Spleen (tissue), 11 donors: ENCODE measurements at regions not wholly inside any gene's neighbourhood (a gene's known extent, or its start where the extent isn't known, plus 50 kb on each side); places are given as distances from the start of the nearest gene placed in this dataset.

Experiments
- DNase-seq: peaks from one replicate; pipeline ENCODE4 v3.0.0-alpha.2; 2020
- H3K27ac ChIP-seq, 8 donors: fragments of 200-600 bp; sonication (generic) in 7 of 8; 1 replicate in 4 of 8; 2 replicates in 4 of 8; pipeline versions ENCODE4 v1.5.0 to v1.8.0; 2016 to 2021; ENCODE audit warnings: inconsistent platforms in 4 of 8, mild to moderate bottlenecking in 4 of 8, moderate library complexity in 1 of 8
- H3K27me3 ChIP-seq, 7 donors: fragments of 200-600 bp; sonication (generic) in 6 of 7; replicated peaks in 1 of 7; 1 replicate in 4 of 7; 2 replicates in 3 of 7; pipeline versions ENCODE4 v1.5.0 to v1.8.0; 2016 to 2021; ENCODE audit warnings: inconsistent platforms in 3 of 7, mild to moderate bottlenecking in 1 of 7
- H3K36me3 ChIP-seq, 6 donors: fragments of 200-600 bp; sonication (generic) in 5 of 6; 1 replicate in 4 of 6; 2 replicates in 2 of 6; pipeline versions ENCODE4 v1.5.0 to v1.8.0; 2016 to 2021; ENCODE audit warnings: inconsistent platforms in 2 of 6
- H3K4me1 ChIP-seq, 6 donors: fragments of 200-600 bp; sonication (generic) in 5 of 6; 1 replicate in 3 of 6; 2 replicates in 3 of 6; pipeline versions ENCODE4 v1.5.0 to v1.8.0; 2016 to 2021; ENCODE audit warnings: inconsistent platforms in 3 of 6
- H3K4me3 ChIP-seq, 8 donors: fragments of 200-600 bp; sonication (generic) in 7 of 8; 1 replicate in 4 of 8; 2 replicates in 4 of 8; pipeline versions ENCODE4 v1.5.0 to v1.8.0; 2016 to 2021; ENCODE audit warnings: inconsistent platforms in 4 of 8, mild to moderate bottlenecking in 4 of 8, moderate library complexity in 2 of 8
- H3K9me3 ChIP-seq, 8 donors: fragments of 200-600 bp; sonication (generic) in 7 of 8; 1 replicate in 4 of 8; 2 replicates in 4 of 8; pipeline versions ENCODE4 v1.5.0 to v1.8.0; 2016 to 2021; ENCODE audit warnings: inconsistent platforms in 4 of 8
- POLR2A ChIP-seq, 3 donors: fragments of 450-650 bp; IDR thresholded peaks; one replicate each; pipeline ENCODE4 v1.5.1; 2017; ENCODE audit warnings: antibody characterized with exemption in 3 of 3, mild to moderate bottlenecking in 1 of 3
- POLR2AphosphoS5 ChIP-seq, 3 donors: sonication (generic); formaldehyde crosslinking; IDR thresholded peaks; one replicate each; pipeline ENCODE4 v1.5.1; 2017; ENCODE audit warnings: antibody characterized with exemption in 3 of 3
- WGBS, 5 donors: extraction: QIAGEN DNeasy Blood & Tissue Kit in 3 of 5; methylation state at CpG; one replicate each; pipeline versions ENCODE4 v1.1.5 to v1.1.7; 2013 to 2018; 5-methylcytosine and 5-hydroxymethylcytosine counted together
- intact Hi-C: fragments of 100-400 bp; cut with DNase I; formaldehyde crosslinking; loops from one replicate; pipeline ENCODE4 v1.15.0; 2023; ENCODE audit warnings: low total_unique reads
- TF ChIP-seq, protein P1 (sequence below), 11 experiments: fragments of 200-600 bp in 7 of 11; fragments of 450-650 bp in 4 of 11; sonication (generic) in 4 of 11; IDR thresholded peaks in 8 of 11; conservative IDR thresholded peaks in 3 of 11; 1 replicate in 7 of 11; 2 replicates in 4 of 11; pipeline versions ENCODE4 v1.4.0 to v1.8.0; 2016 to 2021; ENCODE audit warnings: antibody characterized with exemption in 11 of 11, inconsistent platforms in 4 of 11, mild to moderate bottlenecking in 1 of 11
- donor health status: healthy with polysubstance abuse.
- donor health status: DM: no; HTN: no; CAD: no; lungs with moderate emphysema.
- donor health status: DM: no; HTN: no; CAD: no.
- donor health status: Bipolar disorder and iron deficiency.
- donor health status: healthy.
- donor health status: DM: no; HTN: no; CAD: no.
- donor health status: DM: yes; HTN: yes; CAD: no.

GRCh38 chr12:69131077-69131476, 108.3 kb upstream of the CPSF6 start:
- 50 to 65% (median 63%) methylated on average over 1 of the region's 1 CpG for WGBS, 5 donors

DNA sequence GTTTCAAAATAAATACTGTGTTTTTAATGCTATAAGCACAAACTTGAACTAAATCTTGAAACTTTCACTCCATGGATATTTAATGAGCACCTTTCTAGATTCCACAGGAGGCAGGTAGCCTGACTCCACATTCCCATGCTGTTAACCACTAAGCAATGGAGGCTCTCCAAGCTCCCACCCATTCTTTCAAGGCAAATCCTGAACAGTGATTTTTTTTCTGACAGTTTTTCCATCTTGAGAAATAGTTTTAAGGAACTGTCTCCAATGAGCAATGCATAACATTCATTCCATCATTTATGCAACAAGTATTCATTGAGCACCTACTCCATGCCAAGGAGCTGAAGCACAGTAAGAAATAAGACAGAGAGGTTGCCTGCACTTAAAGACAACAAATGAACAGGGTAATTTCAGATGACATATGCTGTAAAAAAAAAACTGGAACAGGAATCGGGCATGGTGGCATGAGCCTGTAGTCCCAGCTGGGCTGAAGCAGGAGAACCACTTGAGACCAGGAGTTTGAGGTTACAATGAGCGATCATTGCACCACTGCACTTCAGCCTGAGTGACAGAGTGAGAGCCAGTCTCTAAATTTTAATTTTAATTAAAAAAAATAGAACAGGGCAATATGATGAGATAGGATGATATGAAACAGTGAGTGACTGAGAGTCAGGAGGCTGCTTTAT, 102.3 kb upstream of the CPSF6 start:
- WGBS, 5 donors = 85 to 96% (median 93%) methylated on average over 2 of the region's 2 CpGs
- Histone ChIP-seq H3K4me1 (no peaks in the 10 kb centered on the region), H3K27ac (no peak overlapping the region), H3K9me3 (peaks cover 2 to 41% (median 29%) of the 10 kb centered on the region in 8 donors), H3K36me3 (no peaks in the 10 kb centered on the region), H3K27me3 (no peaks in the 10 kb centered on the region), H3K4me3 (no peak overlapping the region)
- intact Hi-C loops = no loop called here
- TF ChIP-seq POLR2AphosphoS5 (IDR thresholded peaks at IDR 0.05) (no peak), POLR2A (IDR thresholded peaks at IDR 0.05) (no peak)
- TF ChIP-seq, protein P1, sequence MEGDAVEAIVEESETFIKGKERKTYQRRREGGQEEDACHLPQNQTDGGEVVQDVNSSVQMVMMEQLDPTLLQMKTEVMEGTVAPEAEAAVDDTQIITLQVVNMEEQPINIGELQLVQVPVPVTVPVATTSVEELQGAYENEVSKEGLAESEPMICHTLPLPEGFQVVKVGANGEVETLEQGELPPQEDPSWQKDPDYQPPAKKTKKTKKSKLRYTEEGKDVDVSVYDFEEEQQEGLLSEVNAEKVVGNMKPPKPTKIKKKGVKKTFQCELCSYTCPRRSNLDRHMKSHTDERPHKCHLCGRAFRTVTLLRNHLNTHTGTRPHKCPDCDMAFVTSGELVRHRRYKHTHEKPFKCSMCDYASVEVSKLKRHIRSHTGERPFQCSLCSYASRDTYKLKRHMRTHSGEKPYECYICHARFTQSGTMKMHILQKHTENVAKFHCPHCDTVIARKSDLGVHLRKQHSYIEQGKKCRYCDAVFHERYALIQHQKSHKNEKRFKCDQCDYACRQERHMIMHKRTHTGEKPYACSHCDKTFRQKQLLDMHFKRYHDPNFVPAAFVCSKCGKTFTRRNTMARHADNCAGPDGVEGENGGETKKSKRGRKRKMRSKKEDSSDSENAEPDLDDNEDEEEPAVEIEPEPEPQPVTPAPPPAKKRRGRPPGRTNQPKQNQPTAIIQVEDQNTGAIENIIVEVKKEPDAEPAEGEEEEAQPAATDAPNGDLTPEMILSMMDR (IDR thresholded peaks at IDR 0.05 in 8 of 11, conservative IDR thresholded peaks at IDR 0.05 in 3 of 11) = no peak
- no peak for DNase-seq

More at GRCh38 chr12:69131077-69131476, 108.3 kb upstream of the CPSF6 start:
- Histone ChIP-seq H3K27ac (no peak overlapping the region), H3K27me3 (no peaks in the 10 kb centered on the region), H3K4me1 (no peaks in the 10 kb centered on the region), H3K36me3 (no peaks in the 10 kb centered on the region), H3K9me3 (no peaks in the 10 kb centered on the region), H3K4me3 (no peak overlapping the region)
- DNase-seq = no peak
- TF ChIP-seq POLR2AphosphoS5 (IDR thresholded peaks at IDR 0.05) (no peak), POLR2A (IDR thresholded peaks at IDR 0.05) (no peak)
- TF ChIP-seq, protein P1 (IDR thresholded peaks at IDR 0.05 in 8 of 11, conservative IDR thresholded peaks at IDR 0.05 in 3 of 11) = no peak
- intact Hi-C loops = no loop called here

DNA sequence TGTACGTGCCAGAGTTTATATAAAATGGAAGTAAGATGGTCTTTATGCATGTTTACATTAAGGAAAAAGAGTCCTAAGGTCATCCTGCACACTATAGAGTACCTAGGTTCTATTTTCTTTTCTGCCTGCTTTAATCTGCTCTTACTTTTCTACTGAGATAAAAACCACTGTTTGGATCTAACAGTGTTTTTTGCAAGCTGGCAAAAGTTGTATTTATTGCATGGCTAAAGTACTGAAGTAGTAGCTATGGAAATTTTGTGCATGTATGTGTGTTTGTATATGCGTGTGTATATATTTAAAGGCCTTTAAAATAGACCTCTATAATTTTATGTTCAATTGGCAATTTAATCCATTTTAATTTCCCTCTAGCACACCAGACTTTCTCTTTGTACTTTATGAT, 98.3 kb upstream of the CPSF6 start:
- 64 to 91% (median 72%) methylated on average over 2 of the region's 2 CpGs for WGBS, 5 donors
- no peak for TF ChIP-seq POLR2AphosphoS5 (IDR thresholded peaks at IDR 0.05)
- TF ChIP-seq, protein P1 (IDR thresholded peaks at IDR 0.05 in 8 of 11, conservative IDR thresholded peaks at IDR 0.05 in 3 of 11) = no peak
- TF ChIP-seq POLR2A (IDR thresholded peaks at IDR 0.05) = no peak

GRCh38 chr12:69149270-69149669, 90.1 kb upstream of the CPSF6 start:
- no peaks in the 10 kb centered on the region for H3K27me3 ChIP-seq
- 68 to 75% (median 74%) methylated on average over 2 of the region's 2 CpGs for whole genome bisulfite sequencing, 5 donors
- peaks cover 0 to 8% (median under 1%) of the 10 kb centered on the region in 6 donors for H3K4me1 ChIP-seq
- DNase-seq = no peak
- no peak overlapping the region for H3K4me3 ChIP-seq
- intact Hi-C loops = no loop called here
- no peak overlapping the region for H3K27ac ChIP-seq
- H3K36me3 ChIP-seq = no peaks in the 10 kb centered on the region
- H3K9me3 ChIP-seq = no peaks in the 10 kb centered on the region
- TF ChIP-seq POLR2A (IDR thresholded peaks at IDR 0.05) (no peak), POLR2AphosphoS5 (IDR thresholded peaks at IDR 0.05) (no peak)
- TF ChIP-seq, protein P1 (IDR thresholded peaks at IDR 0.05 in 8 of 11, conservative IDR thresholded peaks at IDR 0.05 in 3 of 11) = no peak

More for the DNA sequence above, 98.3 kb upstream of the CPSF6 start:
- intact Hi-C loops = no loop called here
- Histone ChIP-seq H3K27me3 (no peaks in the 10 kb centered on the region), H3K36me3 (no peaks in the 10 kb centered on the region), H3K9me3 (peaks cover 2 to 41% (median 29%) of the 10 kb centered on the region in 8 donors), H3K4me1 (no peaks in the 10 kb centered on the region), H3K27ac (no peak overlapping the region), H3K4me3 (no peak overlapping the region)
- no peak for DNase-seq
